HCT116 (cell line): ENCODE measurements at regions not wholly inside any gene's neighbourhood (a gene's known extent, or its start where the extent isn't known, plus 50 kb on each side); places are given as distances from the start of the nearest gene placed in this dataset.

ENCODE experiments used
- ATAC-seq: fragments of 200-7000 bp; cut with Tn5 transposase; 2 replicates; pipeline ENCODE4 v1.9.1; 2020; ENCODE audit warnings: mild to moderate bottlenecking, moderate library complexity
- BruUV-seq: library from RNA; stranded (reverse); fragments of 400-500 nt; replicated peaks from 2 replicates; lab custom pipeline; 2021; lab: Mats Ljungman, UMichigan
- CTCF ChIA-PET: fragments of 300-600 bp; sonication (Branson Sonifier 250); formaldehyde crosslinking; loops from one replicate; lab custom pipeline; 2021; ENCODE audit warnings: antibody characterized with exemption; lab: Charles Lee
- POLR2A ChIA-PET: fragments of 300-600, 350-600 bp; sonication (Branson Sonifier 250); formaldehyde crosslinking; loops from one replicate; lab custom pipeline; 2021; ENCODE audit warnings: antibody characterized with exemption; lab: Charles Lee
- RAD21 ChIA-PET, 2 experiments: fragments of 300-600 bp; sonication (Branson Sonifier 250); formaldehyde crosslinking; loops; one replicate each; lab custom pipeline; 2023; ENCODE audit warnings: low total read pairs in 2 of 2; ENCODE audit not compliant: uncharacterized antibody in 2 of 2, unreplicated experiment in 2 of 2, low non-redundant PET in 1 of 2; lab: Charles Lee
- DNase-seq: peaks from one replicate; pipeline ENCODE4 v3.0.0-alpha.2; 2010; ENCODE audit warnings: low read depth, low spot score
- H2AFZ ChIP-seq: fragments of 200-600 bp; shearing (Covaris generic), sonication (generic); 2 replicates; pipeline ENCODE4 v1.6.1; 2017; ENCODE audit warnings: low read depth, mixed run types, mixed read lengths, antibody characterized with exemption, low read length; ENCODE audit not compliant: poor library complexity, severe bottlenecking
- H3K27ac ChIP-seq: 2 replicates; pipeline ENCODE4 v1.5.1; 2012; ENCODE audit warnings: low read depth, low read length
- H3K27me3 ChIP-seq: fragments of 200-600 bp; sonication (generic); 2 replicates; pipeline ENCODE4 v1.6.1; 2016; ENCODE audit warnings: mixed run types, low read length, mixed read lengths; ENCODE audit not compliant: insufficient read depth
- H3K36me3 ChIP-seq, 2 experiments: fragments of 200-500 bp in 1 of 2; fragments of 200-600 bp in 1 of 2; sonication (Bioruptor generic) in 1 of 2; sonication (generic) in 1 of 2; 2 replicates each; pipeline versions ENCODE4 v1.5.1 to v1.6.1; 2014 to 2016; ENCODE audit warnings: low read length in 2 of 2, inconsistent platforms in 1 of 2, mixed read lengths in 1 of 2, mixed run types in 1 of 2; ENCODE audit not compliant: insufficient read depth in 2 of 2, control insufficient read depth in 1 of 2
- H3K4me1 ChIP-seq, 2 experiments: fragments of 200-600 bp in 1 of 2; sonication (generic) in 1 of 2; 2 replicates each; pipeline versions ENCODE4 v1.5.1 to v1.6.1; 2012 to 2017; ENCODE audit warnings: low read length in 2 of 2, inconsistent platforms in 1 of 2, mild to moderate bottlenecking in 1 of 2, mixed read lengths in 1 of 2, mixed run types in 1 of 2, moderate library complexity in 1 of 2; ENCODE audit not compliant: insufficient read depth in 2 of 2, control insufficient read depth in 1 of 2
- H3K4me2 ChIP-seq: fragments of 200-600 bp; sonication (generic); 2 replicates; pipeline ENCODE4 v1.6.1; 2017; ENCODE audit warnings: mixed run types, low read length, mixed read lengths
- H3K4me3 ChIP-seq, 2 experiments: fragments of 200-600 bp in 1 of 2; sonication (generic) in 1 of 2; replicated peaks in 1 of 2; 2 replicates each; pipeline ENCODE4 v1.5.1; 2011 to 2016; ENCODE audit warnings: low read length in 2 of 2, control low read depth in 1 of 2, low read depth in 1 of 2, mild to moderate bottlenecking in 1 of 2, mixed read lengths in 1 of 2, mixed run types in 1 of 2
- H3K79me2 ChIP-seq: fragments of 200-600 bp; sonication (generic); 2 replicates; pipeline ENCODE4 v1.6.1; 2017; ENCODE audit warnings: mild to moderate bottlenecking, mixed run types, low read length, moderate library complexity, mixed read lengths; ENCODE audit not compliant: insufficient read depth
- H3K9ac ChIP-seq: fragments of 200-600 bp; sonication (generic); 2 replicates; pipeline ENCODE4 v1.6.1; 2016; ENCODE audit warnings: low read length, mixed read lengths
- H3K9me2 ChIP-seq: fragments of 200-600 bp; sonication (generic), shearing (Covaris generic); 2 replicates; pipeline ENCODE4 v1.6.1; 2017; ENCODE audit warnings: mixed run types, mild to moderate bottlenecking, moderate library complexity; ENCODE audit not compliant: insufficient read depth
- H3K9me3 ChIP-seq, 2 experiments: fragments of 200-500 bp in 1 of 2; fragments of 200-600 bp in 1 of 2; sonication (Bioruptor generic) in 1 of 2; sonication (generic) in 1 of 2; 2 replicates each; pipeline ENCODE4 v1.6.1; 2014 to 2017; ENCODE audit warnings: low read length in 2 of 2, mixed read lengths in 2 of 2, inconsistent platforms in 1 of 2, low read depth in 1 of 2, mild to moderate bottlenecking in 1 of 2, mixed run types in 1 of 2, moderate library complexity in 1 of 2; ENCODE audit not compliant: control insufficient read depth in 1 of 2, insufficient read depth in 1 of 2
- H4K20me1 ChIP-seq: fragments of 200-600 bp; sonication (generic), shearing (Covaris generic); 2 replicates; pipeline ENCODE4 v1.6.1; 2017; ENCODE audit warnings: mixed run types, mild to moderate bottlenecking, moderate library complexity; ENCODE audit not compliant: insufficient read depth
- ATF3 ChIP-seq: IDR thresholded peaks from 2 replicates; pipeline ENCODE4 v1.6.1; 2012
- CBX3 ChIP-seq: IDR thresholded peaks from 2 replicates; pipeline ENCODE4 v1.6.1; 2012; ENCODE audit warnings: low read depth
- CEBPB ChIP-seq: IDR thresholded peaks from 2 replicates; pipeline ENCODE4 v1.6.1; 2012; ENCODE audit warnings: low read depth
- ELF1 ChIP-seq: IDR thresholded peaks from 2 replicates; pipeline ENCODE4 v1.6.1; 2012; ENCODE audit warnings: low read depth, borderline replicate concordance
- EZH2 ChIP-seq: fragments of 200-600 bp; sonication (generic); IDR thresholded peaks from 2 replicates; pipeline ENCODE4 v1.6.1; 2017; ENCODE audit warnings: antibody characterized with exemption, mixed run types
- EZH2phosphoT487 ChIP-seq: fragments of 200-600 bp; IDR thresholded peaks from 2 replicates; pipeline ENCODE4 v1.6.1; 2018; ENCODE audit warnings: antibody characterized with exemption, borderline replicate concordance
- FOSL1 ChIP-seq: IDR thresholded peaks from 2 replicates; pipeline ENCODE4 v1.6.1; 2012; ENCODE audit warnings: low read depth
- JUND ChIP-seq: IDR thresholded peaks from 2 replicates; pipeline ENCODE4 v1.6.1; 2012
- POLR2A ChIP-seq: IDR thresholded peaks from 2 replicates; pipeline ENCODE4 v1.7.0; 2011; ENCODE audit warnings: borderline replicate concordance; ENCODE audit not compliant: insufficient read depth, insufficient read length; ENCODE audit errors: extremely low read depth
- POLR2AphosphoS5 ChIP-seq: IDR thresholded peaks from 2 replicates; pipeline ENCODE4 v1.6.1; 2011; ENCODE audit warnings: mild to moderate bottlenecking, low read depth, low read length, moderate library complexity
- RAD21 ChIP-seq: IDR thresholded peaks from 2 replicates; pipeline ENCODE4 v1.6.1; 2012; ENCODE audit warnings: low read depth, mild to moderate bottlenecking
- SIN3A ChIP-seq: IDR thresholded peaks from 2 replicates; pipeline ENCODE4 v1.6.1; 2012; ENCODE audit warnings: low read depth
- SP1 ChIP-seq: IDR thresholded peaks from 2 replicates; pipeline ENCODE4 v1.6.1; 2012; ENCODE audit warnings: low read depth
- TCF7L2 ChIP-seq: IDR thresholded peaks from 2 replicates; pipeline ENCODE4 v1.7.0; 2011; ENCODE audit warnings: borderline replicate concordance, inconsistent platforms; ENCODE audit not compliant: insufficient read depth, insufficient read length; ENCODE audit errors: extremely low read depth
- ZBTB33 ChIP-seq: IDR thresholded peaks from 2 replicates; pipeline ENCODE4 v1.6.1; 2011; ENCODE audit warnings: mild to moderate bottlenecking, low read length, moderate library complexity; ENCODE audit not compliant: insufficient replicate concordance; ENCODE audit errors: extremely low read depth
- ZFX ChIP-seq: fragments of 450-650 bp; IDR thresholded peaks from 2 replicates; pipeline ENCODE4 v1.6.1; 2017
- ZNF274 ChIP-seq: fragments of 200-500 bp; sonication (Bioruptor generic); IDR thresholded peaks from 2 replicates; pipeline ENCODE4 v1.6.1; 2014; ENCODE audit warnings: mild to moderate bottlenecking, low read depth, low read length, inconsistent platforms
- intact Hi-C: fragments of 100-400 bp; cut with micrococcal nuclease; formaldehyde crosslinking; loops from 2 replicates; pipeline ENCODE4 v1.10.0; 2022
- TF ChIP-seq, protein P1 (sequence below), 3 experiments: fragments of 200-600 bp in 1 of 3; sonication (generic) in 1 of 3; IDR thresholded peaks in 2 of 3; conservative IDR thresholded peaks in 1 of 3; 2 replicates each; pipeline ENCODE4 v1.5.1; 2012 to 2017; ENCODE audit warnings: low read depth in 2 of 3, low read length in 2 of 3, antibody characterized with exemption in 1 of 3, borderline replicate concordance in 1 of 3, control low read depth in 1 of 3, mild to moderate bottlenecking in 1 of 3, mixed read lengths in 1 of 3, mixed run types in 1 of 3, moderate library complexity in 1 of 3; ENCODE audit not compliant: insufficient read depth in 1 of 3
- TF ChIP-seq, protein P2 (sequence below): IDR thresholded peaks from 2 replicates; pipeline ENCODE4 v1.6.1; 2012
- TF ChIP-seq, protein P3 (sequence below): IDR thresholded peaks from 2 replicates; pipeline ENCODE4 v1.6.1; 2012; ENCODE audit warnings: low read depth

DNA sequence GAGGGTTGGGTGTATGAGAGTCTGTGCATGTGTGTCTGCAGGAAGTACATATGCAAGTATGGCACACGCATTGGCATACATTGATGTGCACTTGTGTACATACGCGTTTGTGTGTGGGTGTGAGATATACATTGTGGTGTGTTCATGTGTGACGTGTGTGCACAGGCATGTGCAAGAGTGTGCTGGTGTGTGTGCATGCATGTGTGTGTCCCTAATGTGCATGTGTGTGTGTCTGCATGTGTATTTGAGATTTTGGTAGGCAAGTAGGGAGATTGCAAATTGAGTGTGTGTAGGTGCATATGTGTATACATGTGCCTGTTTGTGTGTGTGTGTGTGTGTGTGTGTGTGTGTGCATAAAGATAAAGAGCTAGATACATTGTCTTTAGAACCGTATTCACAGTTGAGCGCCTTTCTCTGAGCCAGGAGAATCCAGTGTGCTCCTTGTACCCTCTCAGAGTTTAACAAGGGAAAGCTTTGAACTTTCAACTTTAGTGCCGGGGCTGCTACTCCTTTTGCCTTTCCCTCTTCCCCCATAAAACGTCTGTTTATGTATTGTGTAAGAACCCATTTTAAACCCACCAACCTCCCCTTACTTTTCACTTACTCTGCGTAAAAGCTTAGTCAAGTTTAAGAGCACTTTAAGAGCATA lies 152.4 kb upstream of the CHL1 start:
- Histone ChIP-seq H3K9ac (no peak overlapping the region), H3K4me2 (no peak overlapping the region), H4K20me1 (no peaks in the 10 kb centered on the region), H3K9me2 (no peaks in the 10 kb centered on the region), H3K27ac (no peak overlapping the region), H3K4me3 (no peak overlapping the region), H3K36me3 (no peaks in the 10 kb centered on the region), H3K27me3 (no peaks in the 10 kb centered on the region), H3K79me2 (no peaks in the 10 kb centered on the region), H3K9me3 (peaks cover 0 to 5% of the 10 kb centered on the region in 2 experiments; a peak in 2 of 4 replicates), H2AFZ (no peak overlapping the region), H3K4me1 (no peaks in the 10 kb centered on the region)
- no peak for TF ChIP-seq ATF3
- TF ChIP-seq, protein P1, sequence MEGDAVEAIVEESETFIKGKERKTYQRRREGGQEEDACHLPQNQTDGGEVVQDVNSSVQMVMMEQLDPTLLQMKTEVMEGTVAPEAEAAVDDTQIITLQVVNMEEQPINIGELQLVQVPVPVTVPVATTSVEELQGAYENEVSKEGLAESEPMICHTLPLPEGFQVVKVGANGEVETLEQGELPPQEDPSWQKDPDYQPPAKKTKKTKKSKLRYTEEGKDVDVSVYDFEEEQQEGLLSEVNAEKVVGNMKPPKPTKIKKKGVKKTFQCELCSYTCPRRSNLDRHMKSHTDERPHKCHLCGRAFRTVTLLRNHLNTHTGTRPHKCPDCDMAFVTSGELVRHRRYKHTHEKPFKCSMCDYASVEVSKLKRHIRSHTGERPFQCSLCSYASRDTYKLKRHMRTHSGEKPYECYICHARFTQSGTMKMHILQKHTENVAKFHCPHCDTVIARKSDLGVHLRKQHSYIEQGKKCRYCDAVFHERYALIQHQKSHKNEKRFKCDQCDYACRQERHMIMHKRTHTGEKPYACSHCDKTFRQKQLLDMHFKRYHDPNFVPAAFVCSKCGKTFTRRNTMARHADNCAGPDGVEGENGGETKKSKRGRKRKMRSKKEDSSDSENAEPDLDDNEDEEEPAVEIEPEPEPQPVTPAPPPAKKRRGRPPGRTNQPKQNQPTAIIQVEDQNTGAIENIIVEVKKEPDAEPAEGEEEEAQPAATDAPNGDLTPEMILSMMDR (IDR thresholded peaks at IDR 0.05 in 2 of 3, conservative IDR thresholded peaks at IDR 0.05 in 1 of 3; ENCODE audit: borderline replicate concordance in 1 of 3, insufficient read depth in 1 of 3, low read depth in 2 of 3, low read length in 2 of 3): no peak
- no peak for TF ChIP-seq CBX3
- no peak for TF ChIP-seq POLR2AphosphoS5
- TF ChIP-seq JUND: no peak
- no peak for TF ChIP-seq CEBPB
- no peak for TF ChIP-seq ZNF274
- TF ChIP-seq, protein P2, sequence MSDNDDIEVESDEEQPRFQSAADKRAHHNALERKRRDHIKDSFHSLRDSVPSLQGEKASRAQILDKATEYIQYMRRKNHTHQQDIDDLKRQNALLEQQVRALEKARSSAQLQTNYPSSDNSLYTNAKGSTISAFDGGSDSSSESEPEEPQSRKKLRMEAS: no peak
- no peak for TF ChIP-seq ZBTB33
- TF ChIP-seq SIN3A: no peak
- TF ChIP-seq, protein P3, sequence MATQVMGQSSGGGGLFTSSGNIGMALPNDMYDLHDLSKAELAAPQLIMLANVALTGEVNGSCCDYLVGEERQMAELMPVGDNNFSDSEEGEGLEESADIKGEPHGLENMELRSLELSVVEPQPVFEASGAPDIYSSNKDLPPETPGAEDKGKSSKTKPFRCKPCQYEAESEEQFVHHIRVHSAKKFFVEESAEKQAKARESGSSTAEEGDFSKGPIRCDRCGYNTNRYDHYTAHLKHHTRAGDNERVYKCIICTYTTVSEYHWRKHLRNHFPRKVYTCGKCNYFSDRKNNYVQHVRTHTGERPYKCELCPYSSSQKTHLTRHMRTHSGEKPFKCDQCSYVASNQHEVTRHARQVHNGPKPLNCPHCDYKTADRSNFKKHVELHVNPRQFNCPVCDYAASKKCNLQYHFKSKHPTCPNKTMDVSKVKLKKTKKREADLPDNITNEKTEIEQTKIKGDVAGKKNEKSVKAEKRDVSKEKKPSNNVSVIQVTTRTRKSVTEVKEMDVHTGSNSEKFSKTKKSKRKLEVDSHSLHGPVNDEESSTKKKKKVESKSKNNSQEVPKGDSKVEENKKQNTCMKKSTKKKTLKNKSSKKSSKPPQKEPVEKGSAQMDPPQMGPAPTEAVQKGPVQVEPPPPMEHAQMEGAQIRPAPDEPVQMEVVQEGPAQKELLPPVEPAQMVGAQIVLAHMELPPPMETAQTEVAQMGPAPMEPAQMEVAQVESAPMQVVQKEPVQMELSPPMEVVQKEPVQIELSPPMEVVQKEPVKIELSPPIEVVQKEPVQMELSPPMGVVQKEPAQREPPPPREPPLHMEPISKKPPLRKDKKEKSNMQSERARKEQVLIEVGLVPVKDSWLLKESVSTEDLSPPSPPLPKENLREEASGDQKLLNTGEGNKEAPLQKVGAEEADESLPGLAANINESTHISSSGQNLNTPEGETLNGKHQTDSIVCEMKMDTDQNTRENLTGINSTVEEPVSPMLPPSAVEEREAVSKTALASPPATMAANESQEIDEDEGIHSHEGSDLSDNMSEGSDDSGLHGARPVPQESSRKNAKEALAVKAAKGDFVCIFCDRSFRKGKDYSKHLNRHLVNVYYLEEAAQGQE: no peak
- no peak for TF ChIP-seq ELF1
- TF ChIP-seq POLR2A: no peak
- TF ChIP-seq EZH2phosphoT487: no peak
- no peak for TF ChIP-seq TCF7L2
- TF ChIP-seq FOSL1: no peak
- no peak for TF ChIP-seq ZFX
- TF ChIP-seq RAD21: no peak
- no peak for TF ChIP-seq SP1
- TF ChIP-seq EZH2: no peak
- intact Hi-C loops: no loop called here
- DNase-seq (no peak), ATAC-seq (no peak)
- ChIA-PET RAD21 (no interaction called here), POLR2A (no interaction called here), CTCF (no interaction called here)
- BruUV-seq: no TSS peak
